Upper lobe of right lung (tissue), 1 donor: ENCODE measurements at regions not wholly inside any gene's neighbourhood (a gene's known extent, or its start where the extent isn't known, plus 50 kb on each side); places are given as distances from the start of the nearest gene placed in this dataset.

Experiments
- ATAC-seq: fragments of 200-7000 bp; cut with Tn5 transposase; one replicate; pipeline ENCODE4 v1.9.1; 2020; ENCODE audit warnings: mild to moderate bottlenecking, moderate library complexity
- DNase-seq: peaks from one replicate; pipeline ENCODE4 v3.0.0-alpha.2; 2020
- H3K27ac ChIP-seq: fragments of 200-600 bp; one replicate; pipeline ENCODE4 v1.8.0; 2022
- H3K27me3 ChIP-seq: fragments of 200-600 bp; one replicate; pipeline ENCODE4 v1.8.0; 2022; ENCODE audit warnings: mild to moderate bottlenecking
- H3K36me3 ChIP-seq: fragments of 200-600 bp; one replicate; pipeline ENCODE4 v1.8.0; 2022
- H3K4me1 ChIP-seq: fragments of 200-600 bp; one replicate; pipeline ENCODE4 v1.8.0; 2022
- H3K4me3 ChIP-seq: fragments of 200-600 bp; one replicate; pipeline ENCODE4 v1.8.0; 2022; ENCODE audit warnings: mild to moderate bottlenecking
- H3K9me3 ChIP-seq: fragments of 200-600 bp; one replicate; pipeline ENCODE4 v1.8.0; 2022
- intact Hi-C: fragments of 100-400 bp; cut with DNase I; formaldehyde crosslinking; loops from one replicate; pipeline ENCODE4 v1.11.0; 2022
- TF ChIP-seq, protein P1 (sequence below): fragments of 200-600 bp; IDR thresholded peaks from one replicate; pipeline ENCODE4 v1.8.0; 2022; ENCODE audit warnings: antibody characterized with exemption
- donor health status: DM: no; HTN: yes; CAD: no; lungs with severe emphysema.

DNA sequence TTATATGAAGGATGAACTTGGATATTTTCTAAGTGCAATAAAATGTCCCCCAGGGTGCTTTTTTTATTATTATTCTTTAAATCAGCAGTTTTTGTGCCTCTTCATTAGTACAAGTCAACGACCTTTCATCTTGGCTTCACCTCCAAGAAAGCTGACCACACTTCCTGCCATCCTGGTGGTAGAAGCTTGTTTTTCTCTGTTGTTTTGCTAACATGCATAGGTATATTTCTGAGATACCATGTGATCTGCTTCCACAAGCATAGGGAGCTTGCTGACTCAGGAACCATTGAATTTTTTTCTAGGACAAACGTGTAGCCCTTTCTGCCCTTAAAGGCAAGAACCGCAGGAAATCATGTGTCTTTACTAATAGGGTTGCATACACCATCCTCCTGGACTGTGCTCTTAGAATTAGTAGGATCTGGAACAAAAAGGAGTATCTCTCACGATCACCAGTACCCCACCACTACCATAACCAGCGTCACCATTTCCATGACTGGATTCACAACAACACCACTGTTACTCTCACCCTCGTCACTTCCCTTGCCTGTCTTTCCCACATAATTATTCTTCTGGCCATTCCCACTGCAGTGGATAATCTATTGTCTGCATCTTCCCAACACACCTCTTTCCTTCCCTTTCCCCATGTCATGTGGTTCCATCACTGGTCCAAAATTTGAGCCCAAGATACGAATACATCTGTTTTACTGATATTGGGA, 207.1 kb downstream of the MAFB start:
- no peaks in the 10 kb centered on the region for H3K4me1 ChIP-seq
- no peak for DNase-seq
- no peaks in the 10 kb centered on the region for H3K9me3 ChIP-seq
- H3K4me3 ChIP-seq = no peak overlapping the region
- TF ChIP-seq, protein P1, sequence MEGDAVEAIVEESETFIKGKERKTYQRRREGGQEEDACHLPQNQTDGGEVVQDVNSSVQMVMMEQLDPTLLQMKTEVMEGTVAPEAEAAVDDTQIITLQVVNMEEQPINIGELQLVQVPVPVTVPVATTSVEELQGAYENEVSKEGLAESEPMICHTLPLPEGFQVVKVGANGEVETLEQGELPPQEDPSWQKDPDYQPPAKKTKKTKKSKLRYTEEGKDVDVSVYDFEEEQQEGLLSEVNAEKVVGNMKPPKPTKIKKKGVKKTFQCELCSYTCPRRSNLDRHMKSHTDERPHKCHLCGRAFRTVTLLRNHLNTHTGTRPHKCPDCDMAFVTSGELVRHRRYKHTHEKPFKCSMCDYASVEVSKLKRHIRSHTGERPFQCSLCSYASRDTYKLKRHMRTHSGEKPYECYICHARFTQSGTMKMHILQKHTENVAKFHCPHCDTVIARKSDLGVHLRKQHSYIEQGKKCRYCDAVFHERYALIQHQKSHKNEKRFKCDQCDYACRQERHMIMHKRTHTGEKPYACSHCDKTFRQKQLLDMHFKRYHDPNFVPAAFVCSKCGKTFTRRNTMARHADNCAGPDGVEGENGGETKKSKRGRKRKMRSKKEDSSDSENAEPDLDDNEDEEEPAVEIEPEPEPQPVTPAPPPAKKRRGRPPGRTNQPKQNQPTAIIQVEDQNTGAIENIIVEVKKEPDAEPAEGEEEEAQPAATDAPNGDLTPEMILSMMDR = no peak
- intact Hi-C loops = no loop called here
- H3K27me3 ChIP-seq = no peaks in the 10 kb centered on the region
- H3K27ac ChIP-seq = no peak overlapping the region
- ATAC-seq = no peak
- no peaks in the 10 kb centered on the region for H3K36me3 ChIP-seq

DNA sequence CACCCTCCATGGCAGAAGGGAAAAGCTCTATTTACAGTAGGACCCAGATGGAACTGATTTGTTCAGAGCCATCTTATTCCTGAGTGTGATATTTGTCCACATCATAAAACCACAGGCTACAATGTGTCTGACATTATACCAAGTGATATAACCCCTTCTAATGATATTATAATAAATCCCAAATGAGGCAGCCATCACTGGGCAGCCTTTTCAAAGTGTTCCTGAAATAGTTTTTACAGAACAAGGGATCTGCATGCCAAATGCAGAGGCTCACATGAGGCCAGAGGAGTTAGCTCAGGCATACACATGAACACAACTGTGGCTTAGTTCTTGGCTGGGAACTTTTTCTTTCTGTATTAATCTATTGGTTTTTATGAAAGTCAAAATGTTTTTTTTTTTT, 207.7 kb downstream of the MAFB start:
- Histone ChIP-seq H3K36me3 (no peaks in the 10 kb centered on the region), H3K4me1 (no peaks in the 10 kb centered on the region), H3K27me3 (no peaks in the 10 kb centered on the region), H3K4me3 (no peak overlapping the region), H3K9me3 (no peaks in the 10 kb centered on the region), H3K27ac (no peak overlapping the region)
- no peak for DNase-seq
- intact Hi-C loops = no loop called here
- no peak for ATAC-seq
- TF ChIP-seq, protein P1 = no peak

DNA sequence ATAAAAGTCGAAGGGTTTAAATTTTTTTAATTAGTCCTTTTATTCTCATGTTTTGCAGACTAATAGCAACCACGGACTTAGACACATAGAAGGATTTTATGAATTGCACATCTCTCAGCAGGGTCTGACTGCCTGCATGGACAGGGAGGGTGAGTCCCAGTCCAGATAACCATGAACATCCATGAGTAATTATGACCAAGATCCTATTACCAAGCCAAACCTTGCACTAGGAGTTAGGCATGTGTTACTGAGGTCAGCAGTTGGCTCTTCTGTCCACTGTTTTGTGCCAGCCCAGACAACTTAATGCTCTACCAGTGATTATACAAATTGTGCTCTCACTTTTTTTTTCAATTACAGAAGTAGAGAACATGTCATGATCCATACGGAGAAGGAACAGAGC, 211.2 kb downstream of the MAFB start:
- intact Hi-C loops = no loop called here
- no peak for ATAC-seq
- Histone ChIP-seq H3K4me3 (no peak overlapping the region), H3K9me3 (no peaks in the 10 kb centered on the region), H3K27ac (no peak overlapping the region), H3K36me3 (no peaks in the 10 kb centered on the region), H3K27me3 (no peaks in the 10 kb centered on the region), H3K4me1 (no peaks in the 10 kb centered on the region)
- DNase-seq = no peak
- TF ChIP-seq, protein P1 = no peak

DNA sequence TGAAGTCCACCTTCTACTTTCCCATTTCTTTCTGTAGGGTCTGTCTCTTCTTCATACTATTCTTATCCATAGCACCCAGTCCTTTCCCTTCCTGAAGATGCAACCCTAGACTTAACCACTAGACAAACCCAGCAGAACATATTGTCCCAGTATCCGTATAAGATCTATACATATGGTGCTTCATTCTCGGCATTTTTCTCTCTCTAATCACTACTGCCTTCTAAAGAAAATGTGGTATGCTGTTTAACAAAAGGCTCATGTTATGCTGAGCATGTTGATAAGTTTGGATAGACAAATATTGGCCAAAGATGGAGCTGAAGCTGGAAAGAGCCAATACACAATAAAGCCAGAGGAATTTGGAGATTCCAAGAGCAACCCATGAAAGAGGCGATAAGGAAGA, 212.6 kb downstream of the MAFB start:
- intact Hi-C loops = no loop called here
- Histone ChIP-seq H3K27me3 (no peaks in the 10 kb centered on the region), H3K4me3 (no peak overlapping the region), H3K27ac (no peak overlapping the region), H3K9me3 (no peaks in the 10 kb centered on the region), H3K36me3 (no peaks in the 10 kb centered on the region), H3K4me1 (no peaks in the 10 kb centered on the region)
- TF ChIP-seq, protein P1 = no peak
- ATAC-seq (no peak), DNase-seq (no peak)

DNA sequence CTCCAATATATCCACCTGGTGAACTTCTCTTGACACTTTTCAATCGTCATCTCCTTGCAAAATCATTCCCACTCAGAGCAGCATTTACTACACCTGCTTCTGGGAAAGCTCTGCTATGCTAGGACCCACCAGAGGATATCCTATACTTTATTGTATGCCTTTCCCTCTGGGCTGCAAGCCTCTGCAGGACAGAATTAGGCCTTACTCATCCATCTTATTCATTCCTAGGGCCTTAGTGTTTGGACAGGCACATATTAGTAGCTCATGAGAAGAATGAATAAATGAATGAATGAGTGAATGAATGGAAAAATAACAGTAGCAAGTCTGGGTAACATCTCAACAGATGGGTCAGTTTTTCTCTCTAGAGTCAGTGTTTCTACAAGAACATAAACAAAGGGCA, 216.1 kb downstream of the MAFB start:
- no peak overlapping the region for H3K4me3 ChIP-seq
- no peak for DNase-seq
- H3K27me3 ChIP-seq = no peaks in the 10 kb centered on the region
- no peak for ATAC-seq
- no peak overlapping the region for H3K27ac ChIP-seq
- TF ChIP-seq, protein P1 = no peak
- no peaks in the 10 kb centered on the region for H3K4me1 ChIP-seq
- intact Hi-C loops = no loop called here
- H3K9me3 ChIP-seq = no peaks in the 10 kb centered on the region
- no peaks in the 10 kb centered on the region for H3K36me3 ChIP-seq

DNA sequence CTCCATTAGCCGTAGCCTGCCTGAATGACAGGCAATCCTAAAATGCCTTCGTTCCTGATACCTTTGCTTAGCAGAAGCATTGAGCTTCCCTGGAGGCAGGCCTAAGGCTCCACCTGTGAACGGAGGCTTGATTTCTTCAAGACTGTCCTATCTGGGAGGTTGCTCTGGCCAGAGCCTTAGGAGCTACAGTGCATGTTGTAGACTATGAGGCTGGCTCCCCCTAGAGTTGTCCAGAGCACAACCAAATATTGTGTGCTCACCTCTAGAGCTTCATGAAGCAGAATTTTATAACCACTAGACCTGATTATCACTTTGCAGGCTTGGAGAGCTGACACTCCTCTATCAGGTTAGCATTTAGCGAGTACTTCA, 217.8 kb downstream of the MAFB start:
- Histone ChIP-seq H3K4me1 (no peaks in the 10 kb centered on the region), H3K27ac (no peak overlapping the region), H3K36me3 (no peaks in the 10 kb centered on the region), H3K9me3 (no peaks in the 10 kb centered on the region), H3K4me3 (no peak overlapping the region), H3K27me3 (no peaks in the 10 kb centered on the region)
- intact Hi-C loops = no loop called here
- ATAC-seq (peak; percentile 42), DNase-seq (no peak)
- TF ChIP-seq, protein P1 = no peak
